Keratinocyte (primary cell): ENCODE measurements at regions not wholly inside any gene's neighbourhood (a gene's known extent, or its start where the extent isn't known, plus 50 kb on each side); places are given as distances from the start of the nearest gene placed in this dataset.

ENCODE experiments used
- CTCF ChIP-seq, 3 experiments: IDR thresholded peaks in 1 of 3; conservative IDR thresholded peaks in 1 of 3; optimal IDR thresholded peaks in 1 of 3; 2 replicates in 2 of 3; 3 replicates in 1 of 3; pipeline versions ENCODE3 to v1.5.1; 2011; ENCODE audit warnings: low read length in 3 of 3, mild to moderate bottlenecking in 3 of 3, moderate library complexity in 2 of 3, control low read depth in 1 of 3, inconsistent platforms in 1 of 3; ENCODE audit not compliant: insufficient read depth in 2 of 3; ENCODE audit errors: extremely low read depth in 1 of 3
- EZH2 ChIP-seq: IDR thresholded peaks from one replicate; pipeline ENCODE4 v1.6.1; 2012; ENCODE audit warnings: inconsistent platforms, mild to moderate bottlenecking, low read length, moderate library complexity

DNA sequence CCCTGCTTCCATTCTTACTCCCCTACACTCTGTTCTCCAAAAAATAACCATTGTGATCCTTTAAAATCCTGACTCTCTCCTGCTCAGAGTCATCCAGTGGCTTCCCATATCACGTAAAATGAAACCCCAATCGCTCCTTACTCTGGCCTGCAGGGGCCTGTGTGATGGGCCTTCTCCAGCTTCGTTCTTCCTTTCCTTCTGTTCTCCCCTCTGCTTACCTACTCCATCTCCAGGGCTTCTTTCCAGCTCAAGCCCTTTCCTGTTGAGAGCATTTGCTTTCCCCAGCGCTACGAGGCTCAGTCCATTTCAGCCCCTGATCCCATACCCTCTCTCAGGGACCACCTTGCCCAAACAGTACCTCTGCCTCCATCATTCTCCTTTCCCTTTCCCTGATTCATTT lies 144.4 kb upstream of the ARHGAP5 start:
- TF ChIP-seq CTCF (optimal IDR thresholded peaks at IDR 0.05 in 1 of 3, IDR thresholded peaks at IDR 0.05 in 1 of 3, conservative IDR thresholded peaks at IDR 0.05 in 1 of 3; ENCODE audit: extremely low read depth in 1 of 3, insufficient read depth in 2 of 3, low read length in 3 of 3) (no peak), EZH2 (no peak)
